GM18502 (cell line): ENCODE measurements at regions not wholly inside any gene's neighbourhood (a gene's known extent, or its start where the extent isn't known, plus 50 kb on each side); places are given as distances from the start of the nearest gene placed in this dataset.

ENCODE experiments used
- ATAC-seq: cut with Tn5 transposase; IDR thresholded peaks from one replicate; pipeline ENCODE4 v1.9.1; 2021; ENCODE audit warnings: mild to moderate bottlenecking; ENCODE audit not compliant: unreplicated experiment, poor library complexity

- no peak for ATAC-seq
Measured at GRCh38 chr7:109109558-109109957, 539.9 kb downstream of the DNAJB9 start.

- ATAC-seq: no peak
Measured at GRCh38 chr7:109111086-109111485, 541.4 kb downstream of the DNAJB9 start.

GRCh38 chr7:109121599-109122300, 552.1 kb downstream of the DNAJB9 start:
- ATAC-seq: no peak

GRCh38 chr7:109125001-109125400, 555.3 kb downstream of the DNAJB9 start:
- no peak for ATAC-seq

- ATAC-seq: no peak
Measured at GRCh38 chr7:109126404-109127050, 556.9 kb downstream of the DNAJB9 start.

- no peak for ATAC-seq
Measured at GRCh38 chr7:109127145-109127544, 557.5 kb downstream of the DNAJB9 start.

GRCh38 chr7:109131141-109131540, 561.5 kb downstream of the DNAJB9 start:
- ATAC-seq: no peak

- ATAC-seq: no peak
Measured at GRCh38 chr7:109136893-109137292, 567.2 kb downstream of the DNAJB9 start.

- no peak for ATAC-seq
Measured at GRCh38 chr7:109154748-109155147, 585.1 kb downstream of the DNAJB9 start.

GRCh38 chr7:109158246-109158645, 588.6 kb downstream of the DNAJB9 start:
- ATAC-seq: no peak

GRCh38 chr7:109176661-109177060, 607.0 kb downstream of the DNAJB9 start:
- ATAC-seq: no peak

- no peak for ATAC-seq
Measured at GRCh38 chr7:109178342-109178741, 608.7 kb downstream of the DNAJB9 start.

- no peak for ATAC-seq
Measured at GRCh38 chr7:109179601-109180000, 609.9 kb downstream of the DNAJB9 start.

- ATAC-seq: no peak
Measured at GRCh38 chr7:109190766-109191398, 621.2 kb downstream of the DNAJB9 start.

GRCh38 chr7:109206196-109206595, 636.5 kb downstream of the DNAJB9 start:
- no peak for ATAC-seq

GRCh38 chr7:109213081-109213480, 643.4 kb downstream of the DNAJB9 start:
- no peak for ATAC-seq

GRCh38 chr7:109215341-109215740, 645.7 kb downstream of the DNAJB9 start:
- no peak for ATAC-seq

- no peak for ATAC-seq
Measured at GRCh38 chr7:109224100-109224499, 654.4 kb downstream of the DNAJB9 start.

GRCh38 chr7:109226699-109227098, 657.0 kb downstream of the DNAJB9 start:
- no peak for ATAC-seq

GRCh38 chr7:109235316-109235715, 665.6 kb downstream of the DNAJB9 start:
- ATAC-seq: no peak

- ATAC-seq: no peak
Measured at GRCh38 chr7:109246330-109247077, 676.8 kb downstream of the DNAJB9 start.
